ENCODE measurements at regions not wholly inside any gene's neighbourhood (a gene's known extent, or its start where the extent isn't known, plus 50 kb on each side); places are given as distances from the start of the nearest gene placed in this dataset.

DNA sequence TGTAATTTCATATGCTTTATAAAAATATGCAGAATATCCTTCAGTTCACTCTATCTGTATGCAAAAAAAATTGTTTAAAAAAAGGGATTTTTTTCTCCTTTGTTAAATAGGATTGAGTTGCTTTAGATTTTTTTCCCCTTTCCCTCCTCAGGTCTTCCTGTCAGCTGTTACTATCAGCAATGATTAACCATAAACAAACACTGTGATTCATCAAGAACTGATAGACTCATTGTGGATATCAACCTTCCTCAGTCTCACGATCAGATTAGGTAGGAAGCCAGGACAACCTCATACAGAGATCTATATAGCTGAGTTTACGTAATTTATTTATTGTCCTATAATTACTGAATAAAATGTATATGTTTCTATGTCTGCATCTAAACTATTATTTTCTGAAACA, 2136.2 kb upstream of the CELF4 start:
- TF ChIP-seq POLR2AphosphoS5 (IDR thresholded peaks at IDR 0.05) (no peak), POLR2A (IDR thresholded peaks at IDR 0.05) (no peak)
